ENCODE measurements at regions not wholly inside any gene's neighbourhood (a gene's known extent, or its start where the extent isn't known, plus 50 kb on each side); places are given as distances from the start of the nearest gene placed in this dataset.

- no TSS peak for BruUV-seq (replicated peaks)
- POLR2A ChIA-PET, result no interaction called here
These were observed 118.6 kb downstream of the SLIT2 start for GRCh38 chr4:20370274-20370673.

GRCh38 chr4:20376070-20376469 lies 124.4 kb downstream of the SLIT2 start:
- CTCF ChIA-PET, result no interaction called here
- TF ChIP-seq TCF7L2 (IDR thresholded peaks at IDR 0.05; ENCODE audit: low read depth, low read length), result no peak
- TF ChIP-seq SIN3A (IDR thresholded peaks at IDR 0.05; ENCODE audit: borderline replicate concordance, insufficient read depth, low read depth, low read length), result no peak
- TF ChIP-seq, protein P1, sequence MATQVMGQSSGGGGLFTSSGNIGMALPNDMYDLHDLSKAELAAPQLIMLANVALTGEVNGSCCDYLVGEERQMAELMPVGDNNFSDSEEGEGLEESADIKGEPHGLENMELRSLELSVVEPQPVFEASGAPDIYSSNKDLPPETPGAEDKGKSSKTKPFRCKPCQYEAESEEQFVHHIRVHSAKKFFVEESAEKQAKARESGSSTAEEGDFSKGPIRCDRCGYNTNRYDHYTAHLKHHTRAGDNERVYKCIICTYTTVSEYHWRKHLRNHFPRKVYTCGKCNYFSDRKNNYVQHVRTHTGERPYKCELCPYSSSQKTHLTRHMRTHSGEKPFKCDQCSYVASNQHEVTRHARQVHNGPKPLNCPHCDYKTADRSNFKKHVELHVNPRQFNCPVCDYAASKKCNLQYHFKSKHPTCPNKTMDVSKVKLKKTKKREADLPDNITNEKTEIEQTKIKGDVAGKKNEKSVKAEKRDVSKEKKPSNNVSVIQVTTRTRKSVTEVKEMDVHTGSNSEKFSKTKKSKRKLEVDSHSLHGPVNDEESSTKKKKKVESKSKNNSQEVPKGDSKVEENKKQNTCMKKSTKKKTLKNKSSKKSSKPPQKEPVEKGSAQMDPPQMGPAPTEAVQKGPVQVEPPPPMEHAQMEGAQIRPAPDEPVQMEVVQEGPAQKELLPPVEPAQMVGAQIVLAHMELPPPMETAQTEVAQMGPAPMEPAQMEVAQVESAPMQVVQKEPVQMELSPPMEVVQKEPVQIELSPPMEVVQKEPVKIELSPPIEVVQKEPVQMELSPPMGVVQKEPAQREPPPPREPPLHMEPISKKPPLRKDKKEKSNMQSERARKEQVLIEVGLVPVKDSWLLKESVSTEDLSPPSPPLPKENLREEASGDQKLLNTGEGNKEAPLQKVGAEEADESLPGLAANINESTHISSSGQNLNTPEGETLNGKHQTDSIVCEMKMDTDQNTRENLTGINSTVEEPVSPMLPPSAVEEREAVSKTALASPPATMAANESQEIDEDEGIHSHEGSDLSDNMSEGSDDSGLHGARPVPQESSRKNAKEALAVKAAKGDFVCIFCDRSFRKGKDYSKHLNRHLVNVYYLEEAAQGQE (IDR thresholded peaks at IDR 0.05; ENCODE audit: insufficient read depth in 1 of 2, low read depth in 2 of 2, low read length in 1 of 2), result no peak
- no peak for TF ChIP-seq CTCF (IDR thresholded peaks at IDR 0.05)
- TF ChIP-seq POLR2AphosphoS5 (IDR thresholded peaks at IDR 0.05; ENCODE audit: low read depth, low read length), result no peak
- POLR2A ChIA-PET, result no interaction called here
- no peaks in the 10 kb centered on the region for H3K4me1 ChIP-seq (ENCODE audit: control insufficient read depth, insufficient read depth, low read length)
- no peak for DNase-seq (ENCODE audit: low read depth, low spot score)
- intact Hi-C loops (cut with micrococcal nuclease; ENCODE audit: unreplicated experiment), result no loop called here
- no peak overlapping the region for H3K4me3 ChIP-seq (ENCODE audit: low read depth in 2 of 2, low read length in 2 of 2)
- no peaks in the 10 kb centered on the region for H3K27me3 ChIP-seq (ENCODE audit: control insufficient read depth, insufficient read depth, low read length)
- in situ Hi-C loops (cut with HindIII; ENCODE audit: low pct_unique_long_range_greater_than_20kb, low sequenced_read_pairs), result no loop called here
- no TSS peak for BruUV-seq (replicated peaks)
- no peak overlapping the region for H3K27ac ChIP-seq (ENCODE audit: low read length)
- H3K9me3 ChIP-seq (ENCODE audit: control insufficient read depth, insufficient read depth, low read depth, low read length), result no peaks in the 10 kb centered on the region
- H3K36me3 ChIP-seq (ENCODE audit: control insufficient read depth, insufficient read depth, low read length), result no peaks in the 10 kb centered on the region
- no peak for ATAC-seq

More at GRCh38 chr4:20370274-20370673, 118.6 kb downstream of the SLIT2 start:
- Histone ChIP-seq H3K27me3 (ENCODE audit: control insufficient read depth, insufficient read depth, low read length) (no peaks in the 10 kb centered on the region), H3K36me3 (ENCODE audit: control insufficient read depth, insufficient read depth, low read length) (no peaks in the 10 kb centered on the region), H3K9me3 (ENCODE audit: control insufficient read depth, insufficient read depth, low read depth, low read length) (no peaks in the 10 kb centered on the region), H3K4me3 (ENCODE audit: low read depth in 2 of 2, low read length in 2 of 2) (no peak overlapping the region), H3K27ac (ENCODE audit: low read length) (no peak overlapping the region), H3K4me1 (ENCODE audit: control insufficient read depth, insufficient read depth, low read length) (no peaks in the 10 kb centered on the region)
- CTCF ChIA-PET, result no interaction called here
- in situ Hi-C loops (cut with HindIII; ENCODE audit: low pct_unique_long_range_greater_than_20kb, low sequenced_read_pairs), result no loop called here
- DNase-seq (ENCODE audit: low read depth, low spot score), result no peak
- TF ChIP-seq, protein P1 (IDR thresholded peaks at IDR 0.05; ENCODE audit: insufficient read depth in 1 of 2, low read depth in 2 of 2, low read length in 1 of 2), result no peak
- TF ChIP-seq POLR2AphosphoS5 (IDR thresholded peaks at IDR 0.05; ENCODE audit: low read depth, low read length) (no peak), CTCF (IDR thresholded peaks at IDR 0.05) (no peak), SIN3A (IDR thresholded peaks at IDR 0.05; ENCODE audit: borderline replicate concordance, insufficient read depth, low read depth, low read length) (no peak), TCF7L2 (IDR thresholded peaks at IDR 0.05; ENCODE audit: low read depth, low read length) (no peak)
- ATAC-seq, result no peak
- intact Hi-C loops (cut with micrococcal nuclease; ENCODE audit: unreplicated experiment), result no loop called here
